IMR-90 (cell line): ENCODE measurements at regions not wholly inside any gene's neighbourhood (a gene's known extent, or its start where the extent isn't known, plus 50 kb on each side); places are given as distances from the start of the nearest gene placed in this dataset.

Experiments
- ATAC-seq: fragments of 200-7000 bp; cut with Tn5 transposase; 2 replicates; pipeline ENCODE4 v1.9.1; 2020; ENCODE audit warnings: low read depth, mild to moderate bottlenecking, moderate library complexity
- BruUV-seq: library from RNA; stranded (reverse); fragments of 400-500 nt; replicated peaks from 2 replicates; lab custom pipeline; 2021; lab: Mats Ljungman, UMichigan
- CTCF ChIA-PET: fragments of 300-600 bp; formaldehyde crosslinking; extraction: SDS; loops from one replicate; lab custom pipeline; 2021; ENCODE audit warnings: antibody characterized with exemption; lab: Yijun Ruan, JAX
- POLR2A ChIA-PET: fragments of 300-600 bp; sonication (Branson Sonifier 250); formaldehyde crosslinking; loops from one replicate; lab custom pipeline; 2022; ENCODE audit warnings: antibody characterized with exemption; ENCODE audit not compliant: unreplicated experiment; lab: Charles Lee
- DNase-seq: peaks from one replicate; pipeline ENCODE4 v3.0.0; 2013
- H2AFZ ChIP-seq: replicated peaks from 2 replicates; pipeline ENCODE3; 2013; ENCODE audit warnings: low read length, mild to moderate bottlenecking; ENCODE audit not compliant: poor library complexity
- H2AK5ac ChIP-seq: 2 replicates; pipeline ENCODE4 v1.6.1; 2013; ENCODE audit warnings: low read depth, low read length, inconsistent platforms
- H2AK9ac ChIP-seq: replicated peaks from 2 replicates; pipeline ENCODE3; 2013; ENCODE audit warnings: mild to moderate bottlenecking, low read depth, low read length, moderate library complexity; ENCODE audit not compliant: poor library complexity
- H2BK120ac ChIP-seq: 2 replicates; pipeline ENCODE4 v1.6.1; 2013; ENCODE audit warnings: low read depth, low read length, inconsistent platforms
- H2BK15ac ChIP-seq: 3 replicates; pipeline ENCODE4 v1.6.1; 2013; ENCODE audit warnings: low read depth, low read length, inconsistent platforms
- H2BK20ac ChIP-seq: 2 replicates; pipeline ENCODE4 v1.6.1; 2013; ENCODE audit warnings: low read depth, mild to moderate bottlenecking, inconsistent platforms, low read length, moderate library complexity
- H2BK5ac ChIP-seq: 2 replicates; pipeline ENCODE4 v1.6.1; 2013; ENCODE audit warnings: mild to moderate bottlenecking, low read depth, low read length, inconsistent platforms; ENCODE audit not compliant: poor library complexity, severe bottlenecking
- H3K14ac ChIP-seq: replicated peaks from 2 replicates; pipeline ENCODE4 v1.6.1; 2013; ENCODE audit warnings: low read depth, low read length, inconsistent platforms
- H3K18ac ChIP-seq: 2 replicates; pipeline ENCODE4 v1.6.1; 2013; ENCODE audit warnings: low read depth, low read length, control low read depth
- H3K23ac ChIP-seq: 2 replicates; pipeline ENCODE4 v1.6.1; 2013; ENCODE audit warnings: low read depth, low read length, inconsistent platforms
- H3K27ac ChIP-seq: 2 replicates; pipeline ENCODE4 v1.5.1; 2013; ENCODE audit warnings: mild to moderate bottlenecking, control low read depth, low read length; ENCODE audit not compliant: insufficient read depth
- H3K27me3 ChIP-seq: 2 replicates; pipeline ENCODE4 v1.6.1; 2013; ENCODE audit warnings: low read length; ENCODE audit not compliant: control insufficient read depth, insufficient read depth
- H3K36me3 ChIP-seq: 2 replicates; pipeline ENCODE4 v1.6.1; 2013; ENCODE audit warnings: low read length, mixed read lengths; ENCODE audit not compliant: control insufficient read depth, insufficient read depth
- H3K4ac ChIP-seq: 2 replicates; pipeline ENCODE4 v1.6.1; 2013; ENCODE audit warnings: low read depth, low read length, inconsistent platforms
- H3K4me1 ChIP-seq: 2 replicates; pipeline ENCODE4 v1.6.1; 2013; ENCODE audit warnings: low read length, mixed read lengths; ENCODE audit not compliant: control insufficient read depth, insufficient read depth
- H3K4me2 ChIP-seq: 2 replicates; pipeline ENCODE4 v1.6.1; 2013; ENCODE audit warnings: low read depth, mild to moderate bottlenecking, control low read depth, low read length, moderate library complexity
- H3K4me3 ChIP-seq: 2 replicates; pipeline ENCODE4 v1.5.1; 2013; ENCODE audit warnings: low read depth, mild to moderate bottlenecking, control low read depth, low read length, moderate library complexity; ENCODE audit not compliant: insufficient read depth
- H3K56ac ChIP-seq: 2 replicates; pipeline ENCODE4 v1.6.1; 2013; ENCODE audit warnings: low read length, inconsistent platforms; ENCODE audit not compliant: insufficient read depth; ENCODE audit errors: extremely low read depth
- H3K79me1 ChIP-seq, 2 experiments: 2 replicates each; pipeline ENCODE4 v1.6.1; 2013; ENCODE audit warnings: low read length in 2 of 2, inconsistent platforms in 1 of 2, low read depth in 1 of 2
- H3K9ac ChIP-seq: 2 replicates; pipeline ENCODE4 v1.6.1; 2013; ENCODE audit warnings: low read depth, low read length, control low read depth
- H3K9me1 ChIP-seq: 2 replicates; pipeline ENCODE4 v1.6.1; 2013; ENCODE audit warnings: low read length, inconsistent platforms; ENCODE audit not compliant: insufficient read depth
- H3K9me3 ChIP-seq: 2 replicates; pipeline ENCODE4 v1.6.1; 2013; ENCODE audit warnings: low read length; ENCODE audit not compliant: control insufficient read depth, insufficient read depth
- H4K20me1 ChIP-seq: 2 replicates; pipeline ENCODE4 v1.6.1; 2013; ENCODE audit warnings: low read length, inconsistent platforms; ENCODE audit not compliant: insufficient read depth
- H4K5ac ChIP-seq: 2 replicates; pipeline ENCODE4 v1.6.1; 2013; ENCODE audit warnings: mild to moderate bottlenecking, low read depth, low read length, control low read depth
- H4K8ac ChIP-seq, 2 experiments: 2 replicates each; pipeline ENCODE4 v1.6.1; 2013; ENCODE audit warnings: low read depth in 2 of 2, low read length in 2 of 2, control low read depth in 1 of 2, inconsistent platforms in 1 of 2
- H4K91ac ChIP-seq: 2 replicates; pipeline ENCODE4 v1.6.1; 2013; ENCODE audit warnings: low read depth, low read length, inconsistent platforms; ENCODE audit not compliant: insufficient read depth
- WGBS, 2 experiments: methylation state at CpG; one replicate each; pipeline versions ENCODE4 v1.1.5 to v1.1.7; 2013; ENCODE audit warnings: missing lambda C conversion rate in 2 of 2; ENCODE audit not compliant: insufficient read length in 1 of 2; ENCODE audit errors: extremely low coverage in 2 of 2; 5-methylcytosine and 5-hydroxymethylcytosine counted together
- dilution Hi-C: fragments of 300-500 bp; cut with HindIII; formaldehyde crosslinking; loops from one replicate; pipeline ENCODE4 v1.14.3; 2018; ENCODE audit warnings: low sequenced_read_pairs; ENCODE audit not compliant: unreplicated experiment
- in situ Hi-C: fragments of 300-500 bp; cut with MboI; formaldehyde crosslinking; loops from 3 replicates; pipeline ENCODE4 v1.14.3; 2019; ENCODE audit warnings: low sequenced_read_pairs, inconsistent platforms, mixed read lengths
- intact Hi-C: fragments of 100-400 bp; cut with micrococcal nuclease; formaldehyde crosslinking; loops from 2 replicates; pipeline ENCODE4 v1.10.0; 2022
- TF ChIP-seq, protein P1 (sequence below): conservative IDR thresholded peaks from 2 replicates; pipeline ENCODE4 v1.5.1; 2012; ENCODE audit warnings: mild to moderate bottlenecking, low read depth, low read length, improper control_type of control experiment

GRCh38 chr4:153112041-153112441 is 92.2 kb upstream of the TRIM2 start:
- Histone ChIP-seq H2BK15ac (no peak overlapping the region), H3K56ac (no peak overlapping the region), H3K18ac (no peak overlapping the region), H3K79me1 (no peaks in the 10 kb centered on the region), H3K14ac (no peak overlapping the region), H3K9me3 (no peaks in the 10 kb centered on the region), H3K36me3 (no peaks in the 10 kb centered on the region), H3K4me2 (no peak overlapping the region), H3K27me3 (peaks cover 26% of the 10 kb centered on the region), H3K9me1 (peaks cover 6% of the 10 kb centered on the region), H2BK5ac (no peak overlapping the region), H3K4ac (no peak overlapping the region), H4K91ac (no peak overlapping the region), H3K4me3 (no peak overlapping the region), H2BK120ac (no peak overlapping the region), H2AK9ac (no peak overlapping the region), H4K8ac (no peak overlapping the region), H4K5ac (no peak overlapping the region), H4K20me1 (no peaks in the 10 kb centered on the region; the same call in 1 of the 2 replicates), H2BK20ac (no peak overlapping the region), H3K4me1 (peaks cover 11% of the 10 kb centered on the region), H3K9ac (no peak overlapping the region), H2AFZ (no peak overlapping the region), H3K23ac (no peak overlapping the region), H3K27ac (no peak overlapping the region), H2AK5ac (no peak overlapping the region)
- dilution Hi-C loops (no loop called here), in situ Hi-C loops (no loop called here), intact Hi-C loops (no loop called here)
- WGBS, 2 experiments = 100% methylated on average over 1 of the region's 10 CpGs; no CpG with 5 or more reads in 1 of the 2 experiments
- ATAC-seq (no peak), DNase-seq (no peak)
- POLR2A ChIA-PET = no interaction called here
- CTCF ChIA-PET = interaction anchor here (1.4 kb wide), 1 partner anchor 29 kb away, joined by 4 read pairs; no protein-coding TSS in a partner anchor
- no TSS peak for BruUV-seq
- TF ChIP-seq, protein P1, sequence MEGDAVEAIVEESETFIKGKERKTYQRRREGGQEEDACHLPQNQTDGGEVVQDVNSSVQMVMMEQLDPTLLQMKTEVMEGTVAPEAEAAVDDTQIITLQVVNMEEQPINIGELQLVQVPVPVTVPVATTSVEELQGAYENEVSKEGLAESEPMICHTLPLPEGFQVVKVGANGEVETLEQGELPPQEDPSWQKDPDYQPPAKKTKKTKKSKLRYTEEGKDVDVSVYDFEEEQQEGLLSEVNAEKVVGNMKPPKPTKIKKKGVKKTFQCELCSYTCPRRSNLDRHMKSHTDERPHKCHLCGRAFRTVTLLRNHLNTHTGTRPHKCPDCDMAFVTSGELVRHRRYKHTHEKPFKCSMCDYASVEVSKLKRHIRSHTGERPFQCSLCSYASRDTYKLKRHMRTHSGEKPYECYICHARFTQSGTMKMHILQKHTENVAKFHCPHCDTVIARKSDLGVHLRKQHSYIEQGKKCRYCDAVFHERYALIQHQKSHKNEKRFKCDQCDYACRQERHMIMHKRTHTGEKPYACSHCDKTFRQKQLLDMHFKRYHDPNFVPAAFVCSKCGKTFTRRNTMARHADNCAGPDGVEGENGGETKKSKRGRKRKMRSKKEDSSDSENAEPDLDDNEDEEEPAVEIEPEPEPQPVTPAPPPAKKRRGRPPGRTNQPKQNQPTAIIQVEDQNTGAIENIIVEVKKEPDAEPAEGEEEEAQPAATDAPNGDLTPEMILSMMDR = no peak
